SK-N-MC (cell line): ENCODE measurements at regions not wholly inside any gene's neighbourhood (a gene's known extent, or its start where the extent isn't known, plus 50 kb on each side); places are given as distances from the start of the nearest gene placed in this dataset.

ENCODE experiments used
- EZH2 ChIP-seq: fragments of 200-600 bp; sonication (generic); IDR thresholded peaks from one replicate; pipeline ENCODE4 v1.6.1; 2017; ENCODE audit warnings: antibody characterized with exemption
- FOXP2 ChIP-seq: optimal IDR thresholded peaks from 2 replicates; pipeline ENCODE3; 2011; ENCODE audit warnings: mild to moderate bottlenecking, moderate library complexity; ENCODE audit not compliant: insufficient read depth; ENCODE audit errors: extremely low read length, control extremely low read depth
- POLR2AphosphoS5 ChIP-seq: IDR thresholded peaks from 2 replicates; pipeline ENCODE4 v1.6.1; 2012; ENCODE audit warnings: mild to moderate bottlenecking, low read depth, low read length, borderline replicate concordance

DNA sequence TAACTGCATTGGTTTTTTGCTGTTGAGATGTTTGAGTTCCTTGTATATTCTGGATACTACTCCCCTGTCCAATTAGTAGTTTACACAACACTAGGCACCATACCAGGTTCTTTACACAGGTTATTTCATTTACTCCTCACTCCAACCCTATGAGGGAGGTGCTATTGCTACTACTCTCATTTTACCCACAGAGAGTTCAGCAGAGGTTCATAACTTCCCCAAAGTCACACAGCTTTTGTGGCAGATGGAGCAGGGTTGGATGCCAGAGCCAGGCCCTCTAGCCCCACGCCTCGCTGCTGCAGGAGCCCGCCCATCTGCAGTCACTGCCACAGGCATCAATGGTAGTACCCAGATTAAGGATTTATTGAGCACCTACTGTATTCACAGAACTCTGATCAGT, 61.7 kb upstream of the MAP3K4 start:
- TF ChIP-seq EZH2 (no peak), POLR2AphosphoS5 (no peak), FOXP2 (no peak)
